ENCODE measurements at regions not wholly inside any gene's neighbourhood (a gene's known extent, or its start where the extent isn't known, plus 50 kb on each side); places are given as distances from the start of the nearest gene placed in this dataset.
"Not testable (repeated sequence)": the region's sequence is repeated elsewhere in the genome, so short reads cannot be mapped to it uniquely, and the experiment has no call there.

GRCh38 chr13:83453723-83454122 lies 428.6 kb downstream of the SLITRK1 start:
- no peak for DNase-seq

GRCh38 chr13:83453300-83453699 lies 429.0 kb downstream of the SLITRK1 start:
- DNase-seq = no peak

GRCh38 chr13:83452292-83452950 lies 429.9 kb downstream of the SLITRK1 start:
- DNase-seq = no peak

GRCh38 chr13:83450591-83450990 lies 431.7 kb downstream of the SLITRK1 start:
- DNase-seq = no peak

GRCh38 chr13:83449668-83450395 lies 432.4 kb downstream of the SLITRK1 start:
- no peak for DNase-seq

GRCh38 chr13:83440465-83440864 lies 441.8 kb downstream of the SLITRK1 start:
- DNase-seq = no peak

- DNase-seq = not testable (repeated sequence)
Observed at GRCh38 chr13:83439464-83439863, 442.8 kb downstream of the SLITRK1 start.

- DNase-seq = no peak
Observed at GRCh38 chr13:83423861-83424260, 458.4 kb downstream of the SLITRK1 start.

- DNase-seq = no peak
Observed at GRCh38 chr13:83423381-83423780, 458.9 kb downstream of the SLITRK1 start.

- DNase-seq = no peak
Observed at GRCh38 chr13:83414393-83414792, 467.9 kb downstream of the SLITRK1 start.

- no peak for DNase-seq
Observed at GRCh38 chr13:83386609-83387008, 495.7 kb downstream of the SLITRK1 start.

- DNase-seq = no peak
Observed at GRCh38 chr13:83378908-83379307, 503.4 kb downstream of the SLITRK1 start.

- no peak for DNase-seq
Observed at GRCh38 chr13:83377491-83377890, 504.8 kb downstream of the SLITRK1 start.

GRCh38 chr13:83372786-83373185 lies 509.5 kb downstream of the SLITRK1 start:
- DNase-seq = no peak

GRCh38 chr13:83365723-83366122 lies 516.6 kb downstream of the SLITRK1 start:
- no peak for DNase-seq

- DNase-seq = no peak
Observed at GRCh38 chr13:83355041-83355440, 527.2 kb downstream of the SLITRK1 start.

GRCh38 chr13:83352391-83352790 lies 529.9 kb downstream of the SLITRK1 start:
- DNase-seq = no peak

GRCh38 chr13:83350569-83350968 lies 531.7 kb downstream of the SLITRK1 start:
- DNase-seq = no peak

- DNase-seq = no peak
Observed at GRCh38 chr13:83344518-83344917, 537.8 kb downstream of the SLITRK1 start.

- DNase-seq = no peak
Observed at GRCh38 chr13:83340170-83340569, 542.1 kb downstream of the SLITRK1 start.

GRCh38 chr13:83333614-83334388 lies 548.5 kb downstream of the SLITRK1 start:
- DNase-seq = no peak

GRCh38 chr13:83332751-83333150 lies 549.5 kb downstream of the SLITRK1 start:
- DNase-seq = no peak

- DNase-seq = no peak
Observed at GRCh38 chr13:83327091-83327490, 555.2 kb downstream of the SLITRK1 start.

Measured in suppressor macrophage (primary cell).